ENCODE measurements at regions not wholly inside any gene's neighbourhood (a gene's known extent, or its start where the extent isn't known, plus 50 kb on each side); places are given as distances from the start of the nearest gene placed in this dataset.

- DNase-seq (ENCODE audit: low read depth): no peak
- H3K4me3 ChIP-seq (ENCODE audit: low read depth, low read length): no peak overlapping the region
- no peak for TF ChIP-seq CTCF (IDR thresholded peaks at IDR 0.05; ENCODE audit: insufficient read depth, low read length)
Measured at GRCh38 chr9:31730398-31730797, 654.0 kb upstream of the ACO1 start.

- no peak for DNase-seq (ENCODE audit: low read depth)
- no peak overlapping the region for H3K4me3 ChIP-seq (ENCODE audit: low read depth, low read length)
- no peak for TF ChIP-seq CTCF (IDR thresholded peaks at IDR 0.05; ENCODE audit: insufficient read depth, low read length)
Measured at GRCh38 chr9:31733166-31733565, 651.3 kb upstream of the ACO1 start.

- TF ChIP-seq CTCF (IDR thresholded peaks at IDR 0.05; ENCODE audit: insufficient read depth, low read length): no peak
Measured at GRCh38 chr9:31736581-31737179, 647.8 kb upstream of the ACO1 start.

GRCh38 chr9:31740705-31741104 is 643.7 kb upstream of the ACO1 start:
- H3K4me3 ChIP-seq (ENCODE audit: low read depth, low read length): no peak overlapping the region
- DNase-seq (ENCODE audit: low read depth): no peak
- TF ChIP-seq CTCF (IDR thresholded peaks at IDR 0.05; ENCODE audit: insufficient read depth, low read length): no peak

More at GRCh38 chr9:31736581-31737179, 647.8 kb upstream of the ACO1 start:
- no peak overlapping the region for H3K4me3 ChIP-seq (ENCODE audit: low read depth, low read length)
- DNase-seq (ENCODE audit: low read depth): no peak

- H3K4me3 ChIP-seq (ENCODE audit: low read depth, low read length): no peak overlapping the region
- no peak for TF ChIP-seq CTCF (IDR thresholded peaks at IDR 0.05; ENCODE audit: insufficient read depth, low read length)
- no peak for DNase-seq (ENCODE audit: low read depth)
Measured at GRCh38 chr9:31744589-31744988, 639.9 kb upstream of the ACO1 start.

GRCh38 chr9:31745468-31745867 is 639.0 kb upstream of the ACO1 start:
- no peak for TF ChIP-seq CTCF (IDR thresholded peaks at IDR 0.05; ENCODE audit: insufficient read depth, low read length)
- DNase-seq (ENCODE audit: low read depth): no peak
- no peak overlapping the region for H3K4me3 ChIP-seq (ENCODE audit: low read depth, low read length)

GRCh38 chr9:31745886-31746285 is 638.6 kb upstream of the ACO1 start:
- H3K4me3 ChIP-seq (ENCODE audit: low read depth, low read length): no peak overlapping the region
- DNase-seq (ENCODE audit: low read depth): no peak
- TF ChIP-seq CTCF (IDR thresholded peaks at IDR 0.05; ENCODE audit: insufficient read depth, low read length): no peak
